ENCODE measurements at regions not wholly inside any gene's neighbourhood (a gene's known extent, or its start where the extent isn't known, plus 50 kb on each side); places are given as distances from the start of the nearest gene placed in this dataset.
A peak's percentile ranks its signal among the peaks of the same experiment; 100 is the strongest.

GRCh38 chr12:76183459-76184186 lies 99.1 kb upstream of the NAP1L1 start (continued):
- TF ChIP-seq SMC3 (IDR thresholded peaks at IDR 0.05; ENCODE audit: low read depth, low read length) = 0 out of 2 replicates have a peak, but pooled peaks have one; percentile 19
- TF ChIP-seq MAZ (IDR thresholded peaks at IDR 0.05; ENCODE audit: borderline replicate concordance, low read depth, low read length) = no peak
- peak; percentile 22; the same call in 1 of the 2 replicates for TF ChIP-seq BHLHE40 (IDR thresholded peaks at IDR 0.05; ENCODE audit: low read depth, low read length)
- TF ChIP-seq MXI1 (IDR thresholded peaks at IDR 0.05; ENCODE audit: borderline replicate concordance, low read depth, low read length) = peak; percentile 41; the same call in 1 of the 2 replicates
- no peak for TF ChIP-seq MAFK (IDR thresholded peaks at IDR 0.05; ENCODE audit: low read depth, low read length)
- peak; percentile 24 for TF ChIP-seq RCOR1 (IDR thresholded peaks at IDR 0.05; ENCODE audit: insufficient replicate concordance, low read length)
- TF ChIP-seq CEBPB (IDR thresholded peaks at IDR 0.05; ENCODE audit: low read depth, low read length) = no peak
